Right lobe of liver (tissue), 4 donors: ENCODE measurements at regions not wholly inside any gene's neighbourhood (a gene's known extent, or its start where the extent isn't known, plus 50 kb on each side); places are given as distances from the start of the nearest gene placed in this dataset.

Experiments
- CTCF ChIP-seq, 4 donors: fragments of 200-600 bp in 3 of 4; fragments of 450-650 bp in 1 of 4; IDR thresholded peaks; one replicate each; pipeline versions ENCODE4 v1.5.1 to v1.8.0; 2016 to 2022; ENCODE audit warnings: antibody characterized with exemption in 4 of 4, mild to moderate bottlenecking in 2 of 4
- POLR2A ChIP-seq: fragments of 450-650 bp; IDR thresholded peaks from one replicate; pipeline ENCODE4 v1.6.1; 2017; ENCODE audit warnings: antibody characterized with exemption, mild to moderate bottlenecking
- donor health status: DM: no; HTN: no; CAD: no.
- donor health status: DM: no; HTN: no; CAD: no.
- donor health status: DM: no; HTN: yes; CAD: no.

GRCh38 chr11:11140510-11140909 is 212.5 kb downstream of the CSNK2A3 start:
- no peak for TF ChIP-seq CTCF (IDR thresholded peaks at IDR 0.05)
- no peak for TF ChIP-seq POLR2A
